GM18907 (cell line): ENCODE measurements at regions not wholly inside any gene's neighbourhood (a gene's known extent, or its start where the extent isn't known, plus 50 kb on each side); places are given as distances from the start of the nearest gene placed in this dataset.

Experiments
- ATAC-seq: cut with Tn5 transposase; IDR thresholded peaks from one replicate; pipeline ENCODE4 v1.9.1; 2021; ENCODE audit warnings: mild to moderate bottlenecking, moderate library complexity; ENCODE audit not compliant: unreplicated experiment

- ATAC-seq = peak; percentile 31
These were observed 208.4 kb downstream of the MYLK4 start for GRCh38 chr6:2542101-2542857.

- ATAC-seq = no peak
These were observed 214.3 kb downstream of the MYLK4 start for GRCh38 chr6:2536451-2536850.

- no peak for ATAC-seq
These were observed 215.2 kb downstream of the MYLK4 start for GRCh38 chr6:2535506-2535905.

- ATAC-seq = no peak
These were observed 216.2 kb downstream of the MYLK4 start for GRCh38 chr6:2534406-2535042.

GRCh38 chr6:2531426-2532215 lies 219.1 kb downstream of the MYLK4 start:
- ATAC-seq = no peak

- no peak for ATAC-seq
These were observed 221.5 kb downstream of the MYLK4 start for GRCh38 chr6:2529211-2529719.

GRCh38 chr6:2528156-2528555 lies 222.6 kb downstream of the MYLK4 start:
- ATAC-seq = no peak

- ATAC-seq = no peak
These were observed 224.0 kb downstream of the MYLK4 start for GRCh38 chr6:2526766-2527165.

- ATAC-seq = no peak
These were observed 226.6 kb downstream of the MYLK4 start for GRCh38 chr6:2524090-2524489.

- ATAC-seq = no peak
These were observed 227.7 kb downstream of the MYLK4 start for GRCh38 chr6:2523061-2523460.

- ATAC-seq = no peak
These were observed 228.2 kb downstream of the MYLK4 start for GRCh38 chr6:2522521-2522920.

- ATAC-seq = no peak
These were observed 232.8 kb downstream of the MYLK4 start for GRCh38 chr6:2517855-2518473.

- ATAC-seq = no peak
These were observed 233.3 kb downstream of the MYLK4 start for GRCh38 chr6:2517401-2517800.

- no peak for ATAC-seq
These were observed 234.7 kb downstream of the MYLK4 start for GRCh38 chr6:2516059-2516458.

GRCh38 chr6:2514965-2515543 lies 235.7 kb downstream of the MYLK4 start:
- ATAC-seq = no peak

GRCh38 chr6:2512802-2513201 lies 237.9 kb downstream of the MYLK4 start:
- ATAC-seq = no peak

- ATAC-seq = no peak
These were observed 240.4 kb downstream of the MYLK4 start for GRCh38 chr6:2510316-2510715.

- ATAC-seq = no peak
These were observed 241.0 kb downstream of the MYLK4 start for GRCh38 chr6:2509711-2510110.

- ATAC-seq = no peak
These were observed 242.7 kb downstream of the MYLK4 start for GRCh38 chr6:2508071-2508470.

GRCh38 chr6:2507521-2508037 lies 243.1 kb downstream of the MYLK4 start:
- ATAC-seq = no peak

GRCh38 chr6:2507016-2507415 lies 243.7 kb downstream of the MYLK4 start:
- ATAC-seq = no peak
